A673 (cell line): ENCODE measurements at regions not wholly inside any gene's neighbourhood (a gene's known extent, or its start where the extent isn't known, plus 50 kb on each side); places are given as distances from the start of the nearest gene placed in this dataset.

Experiments
- EZH2 ChIP-seq: fragments of 200-600 bp; sonication (generic); IDR thresholded peaks from 2 replicates; pipeline ENCODE4 v1.6.1; 2017; ENCODE audit warnings: borderline replicate concordance, low read depth, mild to moderate bottlenecking, mixed read lengths, antibody characterized with exemption, low read length; ENCODE audit not compliant: poor library complexity, severe bottlenecking
- TF ChIP-seq, protein P1 (sequence below): fragments of 300-800, 200-600 bp; sonication (generic); conservative IDR thresholded peaks from 2 replicates; pipeline ENCODE4 v1.5.1; 2017; ENCODE audit warnings: low read depth, mild to moderate bottlenecking, antibody characterized with exemption, low read length, moderate library complexity, mixed read lengths

DNA sequence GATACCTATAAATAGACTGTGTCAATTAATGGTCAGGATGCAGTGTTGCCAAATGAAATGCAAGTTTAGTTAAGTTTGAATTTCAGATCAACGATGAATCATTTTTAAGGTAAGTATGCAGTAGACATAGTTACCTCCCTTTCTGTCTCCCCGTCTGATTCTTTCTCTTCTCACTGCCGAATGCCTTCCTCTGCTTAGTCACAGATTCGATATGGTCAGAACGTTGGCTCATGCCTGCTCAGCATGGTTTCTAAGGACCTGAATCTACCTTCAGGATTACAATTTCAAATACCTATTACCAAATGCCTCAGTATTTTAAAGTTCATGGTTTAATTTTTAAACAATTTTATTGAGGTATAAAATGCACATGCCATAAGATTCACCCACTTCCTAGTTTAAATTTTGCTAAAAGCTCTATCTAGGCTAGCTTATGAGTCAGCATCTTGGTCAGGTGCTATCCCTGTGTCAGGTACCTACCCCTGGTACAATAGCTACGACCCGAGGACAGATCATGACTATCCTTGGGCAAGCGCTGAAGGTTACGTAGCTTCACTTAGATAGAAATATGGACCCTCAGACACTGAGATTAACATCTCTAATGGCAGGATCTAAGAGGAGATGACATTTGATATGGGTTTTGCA lies 78.2 kb upstream of the SPON1 start:
- TF ChIP-seq, protein P1, sequence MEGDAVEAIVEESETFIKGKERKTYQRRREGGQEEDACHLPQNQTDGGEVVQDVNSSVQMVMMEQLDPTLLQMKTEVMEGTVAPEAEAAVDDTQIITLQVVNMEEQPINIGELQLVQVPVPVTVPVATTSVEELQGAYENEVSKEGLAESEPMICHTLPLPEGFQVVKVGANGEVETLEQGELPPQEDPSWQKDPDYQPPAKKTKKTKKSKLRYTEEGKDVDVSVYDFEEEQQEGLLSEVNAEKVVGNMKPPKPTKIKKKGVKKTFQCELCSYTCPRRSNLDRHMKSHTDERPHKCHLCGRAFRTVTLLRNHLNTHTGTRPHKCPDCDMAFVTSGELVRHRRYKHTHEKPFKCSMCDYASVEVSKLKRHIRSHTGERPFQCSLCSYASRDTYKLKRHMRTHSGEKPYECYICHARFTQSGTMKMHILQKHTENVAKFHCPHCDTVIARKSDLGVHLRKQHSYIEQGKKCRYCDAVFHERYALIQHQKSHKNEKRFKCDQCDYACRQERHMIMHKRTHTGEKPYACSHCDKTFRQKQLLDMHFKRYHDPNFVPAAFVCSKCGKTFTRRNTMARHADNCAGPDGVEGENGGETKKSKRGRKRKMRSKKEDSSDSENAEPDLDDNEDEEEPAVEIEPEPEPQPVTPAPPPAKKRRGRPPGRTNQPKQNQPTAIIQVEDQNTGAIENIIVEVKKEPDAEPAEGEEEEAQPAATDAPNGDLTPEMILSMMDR = no peak
- no peak for TF ChIP-seq EZH2
